ENCODE measurements at regions not wholly inside any gene's neighbourhood (a gene's known extent, or its start where the extent isn't known, plus 50 kb on each side); places are given as distances from the start of the nearest gene placed in this dataset.

DNA sequence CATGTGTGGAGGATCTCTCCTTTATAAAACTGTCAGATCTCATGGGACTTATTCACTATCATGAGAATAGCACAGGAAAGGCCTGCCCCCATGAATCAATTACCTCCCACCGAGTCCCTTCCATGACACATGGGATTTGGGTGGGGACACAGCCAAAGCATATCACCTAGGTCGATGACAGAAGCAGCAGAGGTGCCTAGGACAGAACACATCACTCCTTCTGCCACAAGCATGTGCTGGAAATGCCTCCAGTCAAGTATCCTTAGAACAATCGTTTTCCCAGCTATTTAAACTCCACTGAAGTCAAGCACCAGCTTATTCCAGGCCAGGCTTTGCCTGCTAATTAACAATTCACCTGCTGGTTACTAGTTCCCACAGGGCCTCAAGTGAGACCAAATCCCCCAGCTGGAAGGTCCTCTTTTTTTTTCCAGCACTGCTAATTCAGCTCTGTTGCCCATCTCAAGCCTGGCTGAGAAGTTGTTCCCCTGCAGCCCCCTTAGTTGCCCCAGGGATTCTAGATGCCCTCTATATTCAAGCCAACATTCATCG, 212.3 kb upstream of the NUDT4 start:
- no peaks in the 10 kb centered on the region for H3K4me1 ChIP-seq
- no peak overlapping the region for H3K4me3 ChIP-seq
- no peaks in the 10 kb centered on the region for H3K36me3 ChIP-seq
- no peaks in the 10 kb centered on the region for H3K9me3 ChIP-seq
- DNase-seq = no peak
- intact Hi-C loops (cut with DNase I; ENCODE audit: low total_unique reads) = no loop called here
- TF ChIP-seq, protein P1, sequence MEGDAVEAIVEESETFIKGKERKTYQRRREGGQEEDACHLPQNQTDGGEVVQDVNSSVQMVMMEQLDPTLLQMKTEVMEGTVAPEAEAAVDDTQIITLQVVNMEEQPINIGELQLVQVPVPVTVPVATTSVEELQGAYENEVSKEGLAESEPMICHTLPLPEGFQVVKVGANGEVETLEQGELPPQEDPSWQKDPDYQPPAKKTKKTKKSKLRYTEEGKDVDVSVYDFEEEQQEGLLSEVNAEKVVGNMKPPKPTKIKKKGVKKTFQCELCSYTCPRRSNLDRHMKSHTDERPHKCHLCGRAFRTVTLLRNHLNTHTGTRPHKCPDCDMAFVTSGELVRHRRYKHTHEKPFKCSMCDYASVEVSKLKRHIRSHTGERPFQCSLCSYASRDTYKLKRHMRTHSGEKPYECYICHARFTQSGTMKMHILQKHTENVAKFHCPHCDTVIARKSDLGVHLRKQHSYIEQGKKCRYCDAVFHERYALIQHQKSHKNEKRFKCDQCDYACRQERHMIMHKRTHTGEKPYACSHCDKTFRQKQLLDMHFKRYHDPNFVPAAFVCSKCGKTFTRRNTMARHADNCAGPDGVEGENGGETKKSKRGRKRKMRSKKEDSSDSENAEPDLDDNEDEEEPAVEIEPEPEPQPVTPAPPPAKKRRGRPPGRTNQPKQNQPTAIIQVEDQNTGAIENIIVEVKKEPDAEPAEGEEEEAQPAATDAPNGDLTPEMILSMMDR (IDR thresholded peaks at IDR 0.05) = no peak
- no peak for TF ChIP-seq POLR2A (IDR thresholded peaks at IDR 0.05)
- H3K27me3 ChIP-seq = no peaks in the 10 kb centered on the region
- no peak overlapping the region for H3K27ac ChIP-seq

DNA sequence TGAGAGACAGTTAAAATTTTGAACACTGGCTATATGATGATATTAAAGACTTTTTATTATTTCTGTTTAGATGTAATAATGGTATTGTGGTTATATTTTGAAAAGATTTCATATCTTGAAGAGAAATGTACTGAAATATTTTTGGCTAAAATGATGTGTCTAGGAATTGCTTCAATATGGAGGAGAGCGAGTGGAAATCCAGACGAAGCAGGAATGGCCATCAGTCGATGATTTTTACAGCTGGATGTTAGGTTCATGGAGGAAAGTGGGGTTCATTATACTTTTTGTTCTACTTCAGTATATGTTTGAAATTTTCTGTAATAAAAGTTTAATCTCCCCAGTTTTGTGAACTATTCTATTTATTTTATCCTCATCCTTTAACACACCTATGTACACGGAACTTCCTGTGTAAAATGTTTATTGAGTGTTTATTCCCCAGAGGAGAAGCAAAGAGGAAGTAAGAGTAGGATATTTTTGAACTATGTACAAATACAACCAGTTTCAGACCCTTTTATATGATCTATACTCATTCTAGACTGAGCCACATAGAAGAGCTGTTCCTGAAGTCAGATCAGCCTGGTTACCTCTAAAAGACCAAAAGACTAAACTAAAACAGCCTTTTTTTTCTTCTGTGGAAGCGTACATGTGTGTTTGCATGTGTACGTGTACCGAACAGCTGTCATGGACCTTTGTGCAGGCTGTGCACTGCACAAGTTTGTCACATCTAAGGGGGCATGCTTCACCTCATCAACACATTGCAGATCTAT, 211.0 kb upstream of the NUDT4 start:
- Histone ChIP-seq H3K4me3 (no peak overlapping the region), H3K27me3 (no peaks in the 10 kb centered on the region), H3K27ac (no peak overlapping the region), H3K9me3 (no peaks in the 10 kb centered on the region), H3K36me3 (no peaks in the 10 kb centered on the region), H3K4me1 (no peaks in the 10 kb centered on the region)
- intact Hi-C loops (cut with DNase I; ENCODE audit: low total_unique reads) = no loop called here
- TF ChIP-seq, protein P1 (IDR thresholded peaks at IDR 0.05) = no peak
- no peak for TF ChIP-seq POLR2A (IDR thresholded peaks at IDR 0.05)
- no peak for DNase-seq

DNA sequence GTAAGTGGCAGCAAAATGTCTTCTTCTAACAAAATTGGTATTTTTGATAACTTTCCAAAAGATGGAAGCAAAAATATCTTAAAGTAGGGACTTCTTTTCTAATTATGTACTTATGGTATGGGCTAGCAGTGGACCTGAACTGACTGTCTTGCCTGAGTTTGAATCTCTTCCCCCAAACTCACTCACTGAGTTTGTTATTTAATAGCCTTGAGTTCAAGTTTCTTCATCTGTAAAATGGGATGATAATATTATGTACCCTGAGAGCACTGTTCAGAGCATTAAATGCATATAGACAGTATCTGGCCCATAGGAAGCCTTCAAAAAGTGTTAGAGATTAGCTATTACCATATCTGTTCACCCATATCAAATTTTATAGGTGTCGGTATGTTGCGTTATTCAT, 210.4 kb upstream of the NUDT4 start:
- H3K4me1 ChIP-seq = no peaks in the 10 kb centered on the region
- TF ChIP-seq, protein P1 (IDR thresholded peaks at IDR 0.05) = no peak
- no peak for TF ChIP-seq POLR2A (IDR thresholded peaks at IDR 0.05)
- intact Hi-C loops (cut with DNase I; ENCODE audit: low total_unique reads) = no loop called here
- no peaks in the 10 kb centered on the region for H3K9me3 ChIP-seq
- no peaks in the 10 kb centered on the region for H3K36me3 ChIP-seq
- no peak overlapping the region for H3K27ac ChIP-seq
- no peaks in the 10 kb centered on the region for H3K27me3 ChIP-seq
- peak overlapping the region in 1 of 2 donors; percentile 44 for H3K4me3 ChIP-seq
- DNase-seq = no peak

DNA sequence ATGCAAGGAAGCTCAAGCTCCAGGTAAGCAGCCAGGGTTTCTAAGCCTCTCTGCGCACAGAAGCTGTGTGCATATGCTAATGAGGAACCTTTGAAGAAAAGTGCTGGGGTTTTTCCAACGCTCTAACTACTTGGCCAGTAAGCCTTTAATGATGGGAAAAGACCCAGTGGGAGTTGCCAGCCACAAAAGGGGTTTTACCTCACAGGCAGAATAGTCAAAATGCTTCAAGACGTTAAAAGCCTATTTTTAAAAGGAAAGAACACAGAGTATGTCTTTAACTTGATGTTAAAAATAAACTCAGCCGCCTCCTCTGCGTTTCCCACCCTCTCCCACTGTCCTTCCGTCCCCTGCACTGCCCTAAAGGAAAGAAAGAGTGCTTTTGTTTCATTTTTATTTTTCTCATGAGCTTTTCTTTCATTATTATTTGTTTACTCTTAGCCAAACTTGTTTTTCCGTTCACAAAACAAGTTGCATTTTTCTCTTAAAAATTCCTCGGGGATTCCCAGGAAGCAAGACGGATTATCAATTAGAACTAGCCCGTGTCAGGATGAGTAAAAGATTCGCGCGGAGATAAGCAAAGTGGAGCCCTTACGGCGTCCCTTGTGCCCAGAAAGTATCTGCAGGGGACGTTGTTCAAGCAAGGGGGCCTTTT, 209.8 kb upstream of the NUDT4 start:
- no peak for DNase-seq
- no peak for TF ChIP-seq POLR2A (IDR thresholded peaks at IDR 0.05)
- TF ChIP-seq, protein P1 (IDR thresholded peaks at IDR 0.05) = no peak
- H3K9me3 ChIP-seq = no peaks in the 10 kb centered on the region
- H3K27me3 ChIP-seq = no peaks in the 10 kb centered on the region
- H3K36me3 ChIP-seq = no peaks in the 10 kb centered on the region
- H3K4me1 ChIP-seq = no peaks in the 10 kb centered on the region
- H3K4me3 ChIP-seq = peak overlapping the region; percentile 25 to 44
- peak overlapping the region in 1 of 2 donors; percentile 35 for H3K27ac ChIP-seq
- intact Hi-C loops (cut with DNase I; ENCODE audit: low total_unique reads) = no loop called here

DNA sequence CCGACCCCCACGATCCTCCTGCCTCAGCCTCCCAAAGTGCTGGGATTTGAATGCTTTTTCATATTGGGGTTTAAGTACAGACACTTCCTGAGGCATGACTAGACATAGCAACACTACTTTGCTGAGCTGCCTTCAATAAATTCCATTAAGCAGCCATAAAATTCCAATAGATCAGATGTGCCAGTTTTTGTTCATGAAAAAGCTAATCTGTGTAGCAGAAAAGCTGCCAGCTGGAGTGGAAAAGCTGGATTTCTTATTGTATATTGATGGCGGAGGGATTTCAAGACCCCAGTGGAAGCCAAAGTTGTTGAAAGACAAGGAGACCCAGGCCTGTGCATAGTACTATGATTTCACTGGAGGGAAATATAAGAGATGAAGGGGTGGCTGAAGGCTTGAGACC, 209.0 kb upstream of the NUDT4 start:
- Histone ChIP-seq H3K27me3 (no peaks in the 10 kb centered on the region), H3K4me3 (peak overlapping the region in 1 of 2 donors; percentile 44), H3K27ac (no peak overlapping the region), H3K9me3 (no peaks in the 10 kb centered on the region), H3K4me1 (no peaks in the 10 kb centered on the region), H3K36me3 (no peaks in the 10 kb centered on the region)
- intact Hi-C loops (cut with DNase I; ENCODE audit: low total_unique reads) = no loop called here
- no peak for DNase-seq
- TF ChIP-seq POLR2A (IDR thresholded peaks at IDR 0.05) = no peak
- TF ChIP-seq, protein P1 (IDR thresholded peaks at IDR 0.05) = no peak

Data from uterus (tissue), 3 donors.